T-cell (primary cell): ENCODE measurements at regions not wholly inside any gene's neighbourhood (a gene's known extent, or its start where the extent isn't known, plus 50 kb on each side); places are given as distances from the start of the nearest gene placed in this dataset.
"Not testable (repeated sequence)": the region's sequence is repeated elsewhere in the genome, so short reads cannot be mapped to it uniquely, and the experiment has no call there.

ENCODE experiments used
- ATAC-seq, 4 experiments: fragments of 200-7000 bp in 3 of 4; fragments of 150-1000 bp in 1 of 4; cut with Tn5 transposase; replicated peaks in 1 of 4; 1 replicate in 3 of 4; 2 replicates in 1 of 4; pipeline ENCODE4 v1.10.0; 2021; ENCODE audit warnings: moderate library complexity in 3 of 4, mild to moderate bottlenecking in 2 of 4, moderate number of reproducible peaks in 1 of 4
- CTCF ChIA-PET, 2 donors: fragments of 300-600 bp; sonication (Branson Sonifier 250); formaldehyde crosslinking; loops; one replicate each; lab custom pipeline; 2022; ENCODE audit warnings: antibody characterized with exemption in 2 of 2; lab: Charles Lee
- POLR2A ChIA-PET, 2 donors: fragments of 300-600 bp; sonication (Branson Sonifier 250); formaldehyde crosslinking; loops; one replicate each; lab custom pipeline; 2022; ENCODE audit warnings: antibody characterized with exemption in 2 of 2; lab: Charles Lee
- DNase-seq, 35 experiments: peaks; one replicate each; pipeline versions ENCODE4 v3.0.0 to v3.0.0-alpha.2; 2013 to 2023
- H3K27ac ChIP-seq: one replicate; pipeline ENCODE4 v1.5.1; 2013; ENCODE audit warnings: low read length
- H3K27me3 ChIP-seq, 2 experiments: replicated peaks in 1 of 2; 1 replicate in 1 of 2; 2 replicates in 1 of 2; pipeline versions ENCODE4 v1.6.1 to v1.7.0; 2013; ENCODE audit warnings: low read length in 1 of 2, mixed read lengths in 1 of 2; ENCODE audit not compliant: control insufficient read depth in 2 of 2, insufficient read depth in 2 of 2; ENCODE audit errors: extremely low read depth in 1 of 2
- H3K36me3 ChIP-seq, 2 donors: 1 replicate in 1 of 2; 2 replicates in 1 of 2; pipeline versions ENCODE4 v1.6.1 to v1.7.0; 2013; ENCODE audit warnings: low read length in 1 of 2; ENCODE audit not compliant: control insufficient read depth in 2 of 2, insufficient read depth in 1 of 2; ENCODE audit errors: extremely low read depth in 1 of 2
- H3K4me1 ChIP-seq, 2 experiments: 1 replicate in 1 of 2; 2 replicates in 1 of 2; pipeline versions ENCODE4 v1.6.1 to v1.7.0; 2013; ENCODE audit warnings: low read length in 2 of 2, mixed read lengths in 1 of 2; ENCODE audit not compliant: insufficient read depth in 2 of 2, control insufficient read depth in 1 of 2; ENCODE audit errors: extremely low read depth in 1 of 2
- H3K4me3 ChIP-seq, 2 donors: 1 replicate in 1 of 2; 2 replicates in 1 of 2; pipeline versions ENCODE4 v1.5.1 to v1.7.0; 2013; ENCODE audit warnings: mild to moderate bottlenecking in 2 of 2, low read length in 1 of 2, moderate library complexity in 1 of 2; ENCODE audit not compliant: control insufficient read depth in 1 of 2; ENCODE audit errors: extremely low read depth in 1 of 2
- H3K9me3 ChIP-seq: 2 replicates; pipeline ENCODE4 v1.7.0; 2013
- H3K27ac Mint-ChIP-seq, 2 donors: one replicate each; pipeline ENCODE4 v1.8.0; 2020 to 2021; ENCODE audit warnings: mild to moderate bottlenecking in 2 of 2, mixed read lengths in 2 of 2
- H3K27me3 Mint-ChIP-seq, 2 donors: one replicate each; pipeline ENCODE4 v1.8.0; 2021 to 2022; ENCODE audit warnings: mixed read lengths in 2 of 2
- H3K36me3 Mint-ChIP-seq: one replicate; pipeline ENCODE4 v1.8.0; 2021; ENCODE audit warnings: mixed read lengths
- H3K4me1 Mint-ChIP-seq, 3 donors: one replicate each; pipeline ENCODE4 v1.8.0; 2020 to 2022; ENCODE audit warnings: mixed read lengths in 3 of 3, mild to moderate bottlenecking in 1 of 3
- H3K4me3 Mint-ChIP-seq, 3 donors: one replicate each; pipeline ENCODE4 v1.8.0; 2020 to 2022; ENCODE audit warnings: mild to moderate bottlenecking in 3 of 3, mixed read lengths in 3 of 3, moderate library complexity in 3 of 3
- H3K9me3 Mint-ChIP-seq, 3 donors: one replicate each; pipeline ENCODE4 v1.8.0; 2020 to 2022; ENCODE audit warnings: mixed read lengths in 3 of 3
- WGBS: methylation state at CpG from one replicate; pipeline ENCODE4 v1.1.5; 2013; ENCODE audit warnings: missing lambda C conversion rate; ENCODE audit not compliant: insufficient coverage; 5-methylcytosine and 5-hydroxymethylcytosine counted together

DNA sequence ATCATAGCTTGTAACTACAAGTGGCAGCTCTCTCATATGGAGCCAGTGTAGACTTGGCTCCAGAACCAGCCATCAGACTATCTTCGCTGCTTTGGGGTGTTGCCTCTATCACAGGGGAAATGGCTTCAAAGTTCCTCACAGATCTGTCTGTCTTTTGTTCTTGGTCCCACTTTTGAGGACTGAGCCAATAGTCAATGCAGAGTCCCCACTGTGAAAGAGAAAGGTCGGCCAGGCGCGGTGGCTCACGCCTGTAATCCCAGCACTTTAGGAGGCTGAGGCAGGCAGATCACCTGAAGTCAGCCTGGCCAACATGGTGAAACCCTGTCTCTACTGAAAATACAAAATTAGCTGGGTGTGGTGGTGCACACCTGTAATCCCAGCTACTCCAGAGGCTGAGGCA, 86.9 kb upstream of the FZD7 start:
- H3K4me1 Mint-ChIP-seq, H3K9me3 Mint-ChIP-seq, H3K27ac Mint-ChIP-seq, H3K4me3 ChIP-seq, H3K4me1 ChIP-seq, POLR2A ChIA-PET, H3K36me3 Mint-ChIP-seq, H3K27ac ChIP-seq, DNase-seq, H3K9me3 ChIP-seq, ATAC-seq, H3K4me3 Mint-ChIP-seq, H3K36me3 ChIP-seq: not testable (repeated sequence)
- CTCF ChIA-PET = interaction anchor here in 1 of 2 donors (0.7 kb wide), 1 partner anchor 86 kb away, joined by 6 read pairs; no protein-coding TSS in a partner anchor
- H3K27me3 ChIP-seq = peaks cover 0 to 12% of the 10 kb centered on the region in 2 experiments
- H3K27me3 Mint-ChIP-seq = peaks cover 5 to 14% of the 10 kb centered on the region in 2 donors
- WGBS = 93% methylated on average over 5 of the region's 5 CpGs

DNA sequence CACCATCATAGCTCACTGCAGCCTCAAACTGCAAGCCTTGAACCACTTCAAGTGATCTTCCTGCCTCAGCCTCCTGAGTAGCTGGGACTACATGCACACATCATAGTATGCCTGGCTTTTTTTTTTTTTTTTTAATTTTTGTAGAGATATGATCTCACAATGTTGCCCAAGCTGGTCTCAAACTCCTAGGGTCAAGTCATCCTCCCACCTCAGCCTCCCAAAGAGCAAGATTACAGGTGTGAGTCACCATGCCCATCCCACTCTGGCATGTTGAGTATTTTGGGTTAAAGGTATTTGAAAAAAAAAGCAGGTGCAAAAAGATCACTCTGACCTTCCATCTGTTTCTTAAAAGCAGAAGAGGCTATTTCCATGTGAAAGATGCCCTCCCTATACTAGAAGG, 86.4 kb upstream of the FZD7 start:
- Histone ChIP-seq H3K27ac (no peak overlapping the region), H3K9me3 (no peaks in the 10 kb centered on the region), H3K4me1 (no peaks in the 10 kb centered on the region), H3K27me3 (peaks cover 0 to 11% of the 10 kb centered on the region in 2 experiments), H3K4me3 (no peak overlapping the region), H3K36me3 (no peaks in the 10 kb centered on the region)
- ChIA-PET CTCF (interaction anchor here in 1 of 2 donors (0.7 kb wide), 1 partner anchor 87 kb away, joined by 6 read pairs; no protein-coding TSS in a partner anchor), POLR2A (no interaction called here)
- Mint-ChIP-seq H3K4me1 (no peaks in the 10 kb centered on the region), H3K27me3 (peaks cover 5 to 14% of the 10 kb centered on the region in 2 donors), H3K27ac (no peak overlapping the region), H3K36me3 (no peaks in the 10 kb centered on the region), H3K4me3 (no peak overlapping the region), H3K9me3 (no peaks in the 10 kb centered on the region)
- ATAC-seq = no peak
- DNase-seq = no peak

DNA sequence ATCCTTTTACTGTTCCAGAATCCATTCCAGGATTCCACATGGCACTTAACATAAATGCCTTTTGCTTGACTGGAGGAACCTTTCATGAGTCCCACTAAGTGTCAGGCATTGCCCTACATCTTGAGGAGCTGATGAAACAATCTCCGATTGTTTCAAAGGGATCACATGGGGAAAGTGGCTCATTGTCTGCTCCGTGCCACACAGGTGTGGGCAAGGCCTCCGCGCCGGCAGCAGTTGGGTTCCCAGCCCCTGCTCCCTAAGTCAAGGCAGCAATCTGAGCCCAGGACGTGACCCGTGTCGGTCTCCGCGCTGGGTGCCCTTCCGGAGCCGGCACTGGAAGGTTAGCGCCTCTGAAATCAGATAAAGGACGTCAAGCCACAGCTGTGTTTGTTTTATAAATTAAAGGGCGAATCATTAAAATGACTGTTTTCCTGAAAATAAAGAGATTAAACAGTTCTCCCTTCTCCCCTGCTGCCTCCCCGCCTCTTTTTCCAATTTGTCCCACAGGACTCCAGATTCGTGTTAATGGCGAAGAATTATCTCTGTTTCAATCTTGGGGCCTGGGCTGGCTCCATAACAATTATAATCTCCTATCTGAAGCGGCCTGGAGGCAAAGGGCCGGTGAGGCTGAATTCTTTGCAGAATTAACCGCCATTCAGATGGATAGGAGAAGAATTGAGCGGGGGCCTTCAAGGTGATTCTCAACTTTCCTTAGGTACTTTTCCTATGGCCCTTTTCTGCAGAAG, 84.3 kb upstream of the FZD7 start:
- DNase-seq (no peak), ATAC-seq (no peak)
- no peak overlapping the region for H3K4me3 Mint-ChIP-seq
- ChIA-PET CTCF (no interaction called here), POLR2A (no interaction called here)
- H3K9me3 Mint-ChIP-seq = no peaks in the 10 kb centered on the region
- Histone ChIP-seq H3K9me3 (no peaks in the 10 kb centered on the region), H3K4me3 (no peak overlapping the region), H3K27ac (no peak overlapping the region), H3K27me3 (peaks cover 0 to 14% of the 10 kb centered on the region in 2 experiments), H3K4me1 (no peaks in the 10 kb centered on the region), H3K36me3 (no peaks in the 10 kb centered on the region)
- H3K27ac Mint-ChIP-seq = no peak overlapping the region
- WGBS = 96% methylated on average over 13 of the region's 22 CpGs
- no peaks in the 10 kb centered on the region for H3K4me1 Mint-ChIP-seq
- H3K36me3 Mint-ChIP-seq = no peaks in the 10 kb centered on the region
- H3K27me3 Mint-ChIP-seq = peaks cover 5 to 14% of the 10 kb centered on the region in 2 donors

DNA sequence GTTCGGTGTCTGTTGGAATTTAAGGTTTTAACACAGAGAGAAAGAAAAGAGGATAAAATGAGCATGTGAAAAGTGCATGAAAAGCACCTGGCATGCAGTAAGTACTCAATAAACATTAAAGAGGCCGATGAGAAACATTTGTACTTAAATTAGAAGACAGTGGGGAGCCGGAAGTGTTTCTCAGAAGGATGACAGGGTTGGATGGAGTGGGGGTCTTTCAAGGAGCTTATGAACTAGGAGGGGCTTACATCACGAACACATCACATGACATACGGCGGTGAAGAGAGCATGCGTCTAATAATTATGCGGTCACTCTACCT, 83.8 kb upstream of the FZD7 start:
- ChIA-PET CTCF (no interaction called here), POLR2A (no interaction called here)
- no peak overlapping the region for H3K27ac ChIP-seq
- H3K4me1 ChIP-seq = no peaks in the 10 kb centered on the region
- Mint-ChIP-seq H3K4me1 (no peaks in the 10 kb centered on the region), H3K9me3 (no peaks in the 10 kb centered on the region), H3K27ac (no peak overlapping the region), H3K27me3 (peaks cover 5 to 13% of the 10 kb centered on the region in 2 donors), H3K4me3 (no peak overlapping the region), H3K36me3 (no peaks in the 10 kb centered on the region)
- no peaks in the 10 kb centered on the region for H3K36me3 ChIP-seq
- H3K4me3 ChIP-seq = no peak overlapping the region
- DNase-seq (no peak), ATAC-seq (no peak)
- WGBS = 92% methylated on average over 4 of the region's 8 CpGs
- no peaks in the 10 kb centered on the region for H3K9me3 ChIP-seq
- H3K27me3 ChIP-seq = peaks cover 0 to 14% of the 10 kb centered on the region in 2 experiments

GRCh38 chr2:201950606-201951005, 83.0 kb upstream of the FZD7 start:
- H3K9me3 Mint-ChIP-seq = no peaks in the 10 kb centered on the region
- no peaks in the 10 kb centered on the region for H3K4me1 ChIP-seq
- no peaks in the 10 kb centered on the region for H3K36me3 Mint-ChIP-seq
- ChIA-PET CTCF (no interaction called here), POLR2A (no interaction called here)
- no peaks in the 10 kb centered on the region for H3K9me3 ChIP-seq
- H3K36me3 ChIP-seq = no peaks in the 10 kb centered on the region
- no peak overlapping the region for H3K27ac ChIP-seq
- no peak overlapping the region for H3K27ac Mint-ChIP-seq
- no peaks in the 10 kb centered on the region for H3K4me1 Mint-ChIP-seq
- H3K27me3 Mint-ChIP-seq = peaks cover 9 to 17% of the 10 kb centered on the region in 2 donors
- no peak overlapping the region for H3K4me3 Mint-ChIP-seq
- H3K4me3 ChIP-seq = no peak overlapping the region
- WGBS = 71% methylated on average over 3 of the region's 6 CpGs
- DNase-seq (no peak), ATAC-seq (no peak)
- H3K27me3 ChIP-seq = peaks cover 0 to 14% of the 10 kb centered on the region in 2 experiments

DNA sequence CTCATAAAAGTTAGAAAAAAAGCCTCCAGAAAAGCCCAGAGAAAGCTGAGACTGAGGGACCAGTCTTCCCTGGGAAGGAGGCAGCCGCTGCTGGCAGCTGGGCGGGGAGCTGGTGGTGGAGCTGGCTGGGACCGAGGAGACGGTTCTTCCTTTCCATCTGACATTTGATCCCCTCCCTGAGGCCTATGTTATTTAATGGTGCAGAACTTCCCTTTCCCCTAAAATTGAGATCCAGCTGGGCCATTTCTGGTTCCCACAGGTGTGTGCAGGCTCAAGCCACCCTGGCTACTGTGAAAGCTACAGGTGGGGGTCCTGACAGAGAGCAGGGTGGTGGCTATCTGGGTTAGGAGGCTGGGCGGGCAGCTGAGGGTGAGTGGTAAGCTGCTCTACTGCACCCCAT, 81.5 kb upstream of the FZD7 start:
- peaks cover 19 to 24% of the 10 kb centered on the region in 2 donors for H3K27me3 Mint-ChIP-seq
- no peaks in the 10 kb centered on the region for H3K4me1 ChIP-seq
- H3K4me3 ChIP-seq = no peak overlapping the region
- no peaks in the 10 kb centered on the region for H3K9me3 ChIP-seq
- H3K27me3 ChIP-seq = peaks cover 0 to 15% of the 10 kb centered on the region in 2 experiments
- no peaks in the 10 kb centered on the region for H3K4me1 Mint-ChIP-seq
- H3K36me3 ChIP-seq = no peaks in the 10 kb centered on the region
- H3K27ac Mint-ChIP-seq = no peak overlapping the region
- ChIA-PET CTCF (no interaction called here), POLR2A (no interaction called here)
- no CpG with 5 or more reads among the region's 5 CpGs for WGBS
- DNase-seq (no peak), ATAC-seq (no peak)
- no peaks in the 10 kb centered on the region for H3K36me3 Mint-ChIP-seq
- no peak overlapping the region for H3K27ac ChIP-seq
- H3K9me3 Mint-ChIP-seq = no peaks in the 10 kb centered on the region
- no peak overlapping the region for H3K4me3 Mint-ChIP-seq
